Bronchial epithelial cell (primary cell): ENCODE measurements at regions not wholly inside any gene's neighbourhood (a gene's known extent, or its start where the extent isn't known, plus 50 kb on each side); places are given as distances from the start of the nearest gene placed in this dataset.
"Not testable (repeated sequence)": the region's sequence is repeated elsewhere in the genome, so short reads cannot be mapped to it uniquely, and the experiment has no call there.

Experiments
- DNase-seq: peaks from one replicate; pipeline ENCODE4 v3.0.0-alpha.2; 2010; ENCODE audit warnings: low read depth
- FAIRE-seq: peaks from 2 replicates; lab custom pipeline; 2011; peaks lifted over from hg19 to GRCh38; lab: Jason Lieb, UNC
- H3K27me3 ChIP-seq: 2 replicates; pipeline ENCODE4 v1.5.1; 2011; ENCODE audit warnings: low read length; ENCODE audit not compliant: control insufficient read depth, insufficient read depth
- H3K36me3 ChIP-seq: 2 replicates; pipeline ENCODE4 v1.5.1; 2011; ENCODE audit warnings: low read length; ENCODE audit not compliant: control insufficient read depth, insufficient read depth
- H3K4me3 ChIP-seq: 2 replicates; pipeline ENCODE4 v1.5.1; 2011; ENCODE audit warnings: mild to moderate bottlenecking, low read depth, low read length, control low read depth
- CTCF ChIP-seq: IDR thresholded peaks from 2 replicates; pipeline ENCODE4 v1.5.1; 2011; ENCODE audit warnings: mild to moderate bottlenecking, moderate library complexity, low read length, control low read depth, inconsistent platforms; ENCODE audit not compliant: insufficient read depth, severe bottlenecking

DNA sequence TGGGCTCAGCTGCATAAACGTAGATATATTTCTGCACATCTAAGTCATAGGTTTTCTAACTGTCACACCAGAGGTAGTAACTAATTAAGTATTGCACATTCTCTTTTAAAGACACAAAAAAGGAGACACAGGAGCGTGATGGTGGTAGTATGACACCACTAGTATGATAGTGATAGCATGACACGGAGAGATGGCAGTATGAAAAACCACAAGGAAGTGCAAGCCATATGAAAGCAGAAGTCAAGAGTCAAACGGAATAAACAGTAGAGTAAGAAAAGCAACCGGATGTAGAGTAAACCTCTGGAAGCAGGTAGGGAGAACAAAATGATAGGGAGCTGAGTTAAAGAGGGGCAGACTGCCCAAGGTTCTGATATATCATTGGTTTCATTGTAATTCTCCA, 382.2 kb upstream of the INTU start:
- no peak for FAIRE-seq
- no peak overlapping the region for H3K4me3 ChIP-seq

DNA sequence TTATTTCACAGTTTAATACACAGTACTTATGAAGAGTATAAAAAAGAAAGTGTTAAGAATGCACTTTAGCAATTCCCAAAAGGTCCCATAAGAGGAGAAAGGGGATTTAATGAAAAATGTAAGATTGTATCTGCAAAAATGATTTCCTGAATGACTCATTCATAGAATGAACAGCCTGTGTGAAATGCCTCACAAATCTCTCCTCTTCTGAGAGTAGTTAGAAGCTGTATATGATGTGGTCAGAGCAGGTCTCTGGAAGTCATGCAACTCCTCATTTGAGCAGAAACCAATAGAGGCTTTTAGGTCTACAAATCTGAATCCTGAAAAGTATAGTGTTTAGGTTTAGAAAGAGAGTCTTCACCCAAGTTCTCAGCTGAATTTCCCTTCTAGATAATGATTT, 381.3 kb upstream of the INTU start:
- no peaks in the 10 kb centered on the region for H3K36me3 ChIP-seq
- DNase-seq (peak; percentile 6), FAIRE-seq (no peak)
- TF ChIP-seq CTCF: no peak
- H3K27me3 ChIP-seq: no peaks in the 10 kb centered on the region
- no peak overlapping the region for H3K4me3 ChIP-seq

More for the DNA sequence above, 382.2 kb upstream of the INTU start:
- DNase-seq: no peak
- no peaks in the 10 kb centered on the region for H3K27me3 ChIP-seq
- H3K36me3 ChIP-seq: no peaks in the 10 kb centered on the region
- no peak for TF ChIP-seq CTCF

DNA sequence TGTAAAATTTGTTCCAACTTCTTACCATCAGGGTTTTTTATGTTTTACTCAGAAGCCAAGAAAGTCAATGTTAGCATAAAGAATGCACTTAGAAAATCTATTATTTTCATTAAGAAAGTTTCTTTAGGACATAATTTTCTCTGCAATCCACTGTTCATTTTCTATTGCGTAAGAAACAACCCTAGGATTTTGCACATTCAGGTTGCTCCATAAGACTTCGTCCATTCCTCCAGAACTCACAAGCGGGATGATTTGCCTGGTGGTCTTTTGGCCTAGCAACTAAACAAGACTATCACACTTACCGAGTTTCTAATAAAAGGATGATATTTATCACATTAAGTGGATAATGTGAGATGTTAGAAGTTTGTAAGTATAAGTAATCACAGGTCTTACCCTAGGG, 376.3 kb upstream of the INTU start:
- no peak overlapping the region for H3K4me3 ChIP-seq
- no peaks in the 10 kb centered on the region for H3K36me3 ChIP-seq
- no peaks in the 10 kb centered on the region for H3K27me3 ChIP-seq
- no peak for TF ChIP-seq CTCF
- DNase-seq (no peak), FAIRE-seq (no peak)

- Histone ChIP-seq H3K36me3 (no peaks in the 10 kb centered on the region), H3K27me3 (no peaks in the 10 kb centered on the region), H3K4me3 (no peak overlapping the region)
- TF ChIP-seq CTCF: no peak
- FAIRE-seq: no peak
- peak; percentile 58 for DNase-seq
These were observed 371.3 kb upstream of the INTU start for GRCh38 chr4:127261476-127261875.

DNA sequence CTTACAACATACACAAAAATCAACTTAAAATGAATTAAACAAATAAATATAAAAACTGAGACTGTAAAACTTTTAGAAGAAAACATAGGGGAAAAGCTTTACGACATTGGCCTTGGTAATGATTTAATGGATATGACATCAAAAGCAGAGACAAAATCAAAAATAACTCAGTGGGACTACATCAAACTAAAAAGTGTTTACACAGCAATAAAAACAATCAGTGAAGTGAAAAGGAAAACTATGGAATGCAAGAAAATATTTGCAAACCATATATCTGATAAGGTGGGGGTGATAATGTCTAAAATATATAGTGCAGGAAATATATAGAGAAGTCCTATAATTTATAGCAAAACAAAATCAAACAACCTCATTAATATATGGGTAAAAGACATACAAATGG, 364.4 kb upstream of the INTU start:
- Histone ChIP-seq H3K36me3 (no peaks in the 10 kb centered on the region), H3K27me3 (no peaks in the 10 kb centered on the region), H3K4me3 (no peak overlapping the region)
- TF ChIP-seq CTCF: no peak
- FAIRE-seq (no peak), DNase-seq (no peak)

DNA sequence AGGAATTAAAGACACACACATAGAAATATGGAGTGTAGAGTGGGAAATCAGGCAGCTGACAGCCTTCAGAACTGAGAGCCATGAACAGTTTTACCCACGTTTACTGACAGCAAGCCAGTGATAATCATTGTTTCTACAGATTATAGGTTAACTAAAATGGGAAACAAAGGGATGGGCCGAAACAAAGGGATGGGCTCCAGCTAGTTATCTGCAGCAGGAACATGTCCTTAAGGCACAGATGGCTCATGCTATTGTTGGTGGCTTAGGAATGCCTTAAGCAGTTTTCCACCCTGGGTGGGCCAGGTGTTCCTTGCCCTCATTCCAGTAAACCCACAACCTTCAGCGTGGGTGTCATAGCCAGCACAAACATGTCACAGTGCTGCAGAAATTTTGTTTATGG, 355.7 kb upstream of the INTU start:
- H3K27me3 ChIP-seq, DNase-seq, H3K36me3 ChIP-seq, H3K4me3 ChIP-seq, FAIRE-seq: not testable (repeated sequence)

GRCh38 chr4:127284236-127284635, 348.5 kb upstream of the INTU start:
- TF ChIP-seq CTCF: no peak
- Histone ChIP-seq H3K27me3 (no peaks in the 10 kb centered on the region), H3K36me3 (no peaks in the 10 kb centered on the region), H3K4me3 (no peak overlapping the region)
- DNase-seq (no peak), FAIRE-seq (no peak)
